HEK293 (cell line): ENCODE measurements at regions not wholly inside any gene's neighbourhood (a gene's known extent, or its start where the extent isn't known, plus 50 kb on each side); places are given as distances from the start of the nearest gene placed in this dataset.

Experiments used
- ATF2 ChIP-seq: fragments of 450-650 bp; formaldehyde crosslinking; IDR thresholded peaks from 2 replicates; pipeline ENCODE4 v1.5.1; 2016; ENCODE audit warnings: missing biosample characterization, missing genetic modification characterization, low read depth
- CTCF ChIP-seq: fragments of 450-650 bp; formaldehyde crosslinking; IDR thresholded peaks from 2 replicates; pipeline ENCODE4 v1.5.1; 2016; ENCODE audit warnings: missing biosample characterization, missing genetic modification characterization
- GLI2 ChIP-seq: fragments of 450-650 bp; formaldehyde crosslinking; IDR thresholded peaks from 2 replicates; pipeline ENCODE4; 2017; ENCODE audit warnings: missing biosample characterization, missing genetic modification characterization, low read depth, borderline replicate concordance
- PBX3 ChIP-seq: sonication (generic); formaldehyde crosslinking; IDR thresholded peaks from 2 replicates; pipeline ENCODE4 v1.8.1; 2022; ENCODE audit warnings: mild to moderate bottlenecking, moderate library complexity, missing genetic modification reagents
- PRDM6 ChIP-seq: fragments of 450-650 bp; formaldehyde crosslinking; IDR thresholded peaks from 2 replicates; pipeline ENCODE4 v1.5.1; 2017; ENCODE audit warnings: missing biosample characterization, missing genetic modification characterization
- REST ChIP-seq: fragments of 450-650 bp; formaldehyde crosslinking; IDR thresholded peaks from 2 replicates; pipeline ENCODE4 v1.5.1; 2016; ENCODE audit warnings: missing biosample characterization, missing genetic modification characterization
- YY1 ChIP-seq: fragments of 450-650 bp; formaldehyde crosslinking; IDR thresholded peaks from 2 replicates; pipeline ENCODE4 v1.5.1; 2018; ENCODE audit warnings: missing biosample characterization, missing genetic modification characterization
- ZNF112 ChIP-seq: fragments of 450-650 bp; formaldehyde crosslinking; IDR thresholded peaks from 2 replicates; pipeline ENCODE4 v1.5.0; 2017; ENCODE audit warnings: missing biosample characterization, missing genetic modification characterization
- ZNF121 ChIP-seq: fragments of 450-650 bp; formaldehyde crosslinking; IDR thresholded peaks from 2 replicates; pipeline ENCODE4 v1.5.1; 2016; ENCODE audit warnings: missing biosample characterization, missing genetic modification characterization
- ZNF16 ChIP-seq: fragments of 450-650 bp; formaldehyde crosslinking; IDR thresholded peaks from 2 replicates; pipeline ENCODE4 v1.5.1; 2016; ENCODE audit warnings: low read depth, missing biosample characterization, missing genetic modification characterization
- ZNF280D ChIP-seq: fragments of 450-650 bp; formaldehyde crosslinking; IDR thresholded peaks from 2 replicates; pipeline ENCODE4 v1.5.1; 2016; ENCODE audit warnings: missing biosample characterization, missing genetic modification characterization
- ZNF324 ChIP-seq: fragments of 450-650 bp; formaldehyde crosslinking; IDR thresholded peaks from 2 replicates; pipeline ENCODE4 v1.5.1; 2016; ENCODE audit warnings: missing biosample characterization, missing genetic modification characterization
- ZNF747 ChIP-seq: fragments of 450-650 bp; formaldehyde crosslinking; IDR thresholded peaks from 2 replicates; pipeline ENCODE4 v1.5.1; 2016; ENCODE audit warnings: missing biosample characterization, missing genetic modification characterization
- ZNF791 ChIP-seq: fragments of 450-650 bp; formaldehyde crosslinking; IDR thresholded peaks from 2 replicates; pipeline ENCODE4 v1.5.1; 2016; ENCODE audit warnings: missing biosample characterization, missing genetic modification characterization

- no peak for TF ChIP-seq REST
- TF ChIP-seq GLI2, result no peak
- no peak for TF ChIP-seq PBX3
- no peak for TF ChIP-seq PRDM6 (tag by site-specific recombination)
- no peak for TF ChIP-seq ZNF747 (tag by site-specific recombination)
- TF ChIP-seq ZNF791 (tag by site-specific recombination), result no peak
- TF ChIP-seq CTCF, result no peak
- TF ChIP-seq YY1, result no peak
- TF ChIP-seq ZNF324 (tag by site-specific recombination), result no peak
- no peak for TF ChIP-seq ZNF121 (tag by site-specific recombination)
- no peak for TF ChIP-seq ZNF280D (tag by site-specific recombination)
- no peak for TF ChIP-seq ZNF112 (tag by site-specific recombination)
- no peak for TF ChIP-seq ATF2 (tag by site-specific recombination)
- no peak for TF ChIP-seq ZNF16 (tag by site-specific recombination)
These were observed 1048.0 kb upstream of the CNTN5 start for GRCh38 chr11:97972731-97973130.
